ENCODE measurements at regions not wholly inside any gene's neighbourhood (a gene's known extent, or its start where the extent isn't known, plus 50 kb on each side); places are given as distances from the start of the nearest gene placed in this dataset.
A peak's percentile ranks its signal among the peaks of the same experiment; 100 is the strongest.

DNA sequence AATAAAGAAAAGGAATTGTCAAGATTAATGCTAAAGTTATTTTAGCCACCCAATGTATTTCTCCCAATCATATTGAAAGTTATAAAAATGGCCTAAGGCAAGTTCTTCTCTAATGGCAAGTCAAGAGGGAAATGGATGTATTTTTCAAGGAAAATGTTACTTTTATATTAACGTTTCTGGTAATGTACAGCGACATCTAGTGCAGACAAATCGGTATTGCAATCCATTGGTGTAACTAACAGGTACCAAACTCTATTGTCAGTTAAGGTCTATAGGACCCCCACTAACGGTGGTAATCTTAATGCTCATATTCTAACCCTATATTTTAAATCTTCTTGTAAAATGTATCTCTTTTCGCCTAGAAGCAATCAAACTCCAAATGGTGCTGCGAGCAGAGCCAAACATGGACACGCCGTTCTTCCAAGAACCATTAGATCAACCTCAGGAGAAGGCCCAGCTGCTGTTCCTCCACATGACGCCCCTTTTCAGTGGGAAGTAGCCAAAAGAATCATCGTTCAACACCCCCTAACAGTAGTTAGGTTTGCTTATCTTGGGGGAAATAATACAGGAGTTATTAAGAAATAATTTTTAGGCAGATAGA, 98.5 kb upstream of the PABPC3 start:
- Histone ChIP-seq H4K20me1 (ENCODE audit: control insufficient read depth, insufficient read depth) (no peaks in the 10 kb centered on the region), H3K36me3 (ENCODE audit: control insufficient read depth in 2 of 2, insufficient read depth in 2 of 2, low read length in 1 of 2) (no peaks in the 10 kb centered on the region), H3K4me1 (ENCODE audit: control insufficient read depth, insufficient read depth, low read length) (no peaks in the 10 kb centered on the region), H3K4me2 (ENCODE audit: control insufficient read depth, insufficient read depth) (no peak overlapping the region), H3K27ac (ENCODE audit: control insufficient read depth, insufficient read depth) (no peak overlapping the region), H3K79me2 (ENCODE audit: control insufficient read depth, insufficient read depth, low read length) (no peaks in the 10 kb centered on the region), H3K27me3 (replicated peaks in 1 of 2; ENCODE audit: control insufficient read depth in 2 of 2, insufficient read depth in 2 of 2, low read length in 1 of 2) (0 out of 4 replicates have a peak, but pooled peaks cover 0 to 1% of the 10 kb centered on the region in 2 experiments), H3K9ac (ENCODE audit: control insufficient read depth, insufficient read depth, low read length) (no peak overlapping the region), H3K9me3 (replicated peaks; ENCODE audit: control insufficient read depth, insufficient read depth, low read length) (no peaks in the 10 kb centered on the region), H2AFZ (ENCODE audit: control insufficient read depth, low read depth, low read length) (no peak overlapping the region), H3K4me3 (no peak overlapping the region)
- ChIA-PET SMC1A (ENCODE audit: uncharacterized antibody, unreplicated experiment) (interaction anchor here (0.7 kb wide), 1 partner anchor 944 kb away, joined by 3 read pairs; no protein-coding TSS in a partner anchor), POLR2A (no interaction called here), RAD21 (ENCODE audit: unreplicated experiment) (no interaction called here), CTCF (interaction anchor here (0.9 to 1.2 kb wide), 3 partner anchors 37 to 268 kb away, joined by 3 read pairs; no protein-coding TSS in a partner anchor)
- FAIRE-seq, result peak; percentile 95
- TF ChIP-seq NFYB (IDR thresholded peaks at IDR 0.05; ENCODE audit: insufficient read depth, low read depth, low read length), result no peak
- no peak for TF ChIP-seq MXI1 (IDR thresholded peaks at IDR 0.05; ENCODE audit: low read depth, low read length)
- TF ChIP-seq SMC3 (IDR thresholded peaks at IDR 0.05; ENCODE audit: borderline replicate concordance, low read length), result peak; percentile 32; the same call in 1 of the 2 replicates
- peak; percentile 60 to 69 (median 64); a peak in 5 of 6 replicates for TF ChIP-seq CTCF (IDR thresholded peaks at IDR 0.05 in 2 of 3, conservative IDR thresholded peaks at IDR 0.05 in 1 of 3; ENCODE audit: control insufficient read depth in 2 of 3, extremely low read depth in 1 of 3, insufficient read depth in 1 of 3, low read depth in 3 of 3, low read length in 3 of 3)
- TF ChIP-seq RAD21 (IDR thresholded peaks at IDR 0.05; ENCODE audit: insufficient read depth, low read depth, low read length), result peak; percentile 54
- 33% methylated on average over 10 of the region's 10 CpGs for WGBS (ENCODE audit: insufficient coverage, insufficient replicate concordance, low lambda C conversion rate, missing lambda C conversion rate)
- peak; percentile 38; the same call in 2 of the 3 replicates for ATAC-seq
- no TSS peak for BruUV-seq (replicated peaks)
- no peak for DNase-seq (ENCODE audit: low read depth, low spot score)
- in situ Hi-C loops (cut with MboI) (no loop called here), intact Hi-C loops (cut with micrococcal nuclease; ENCODE audit: unreplicated experiment) (loop anchor here (5.0 to 10.0 kb wide), 3 partner anchors 253 to 380 kb away; no protein-coding TSS in a partner anchor)
